GM21717 (cell line): ENCODE measurements at regions not wholly inside any gene's neighbourhood (a gene's known extent, or its start where the extent isn't known, plus 50 kb on each side); places are given as distances from the start of the nearest gene placed in this dataset.
A peak's percentile ranks its signal among the peaks of the same experiment; 100 is the strongest.
"Not testable (repeated sequence)": the region's sequence is repeated elsewhere in the genome, so short reads cannot be mapped to it uniquely, and the experiment has no call there.

ENCODE experiments used
- ATAC-seq: cut with Tn5 transposase; IDR thresholded peaks from one replicate; pipeline ENCODE4 v1.9.1; 2021; ENCODE audit warnings: mild to moderate bottlenecking, moderate library complexity; ENCODE audit not compliant: unreplicated experiment

GRCh38 chrX:44675362-44676024 is 132.8 kb upstream of the FUNDC1 start:
- ATAC-seq, result no peak

DNA sequence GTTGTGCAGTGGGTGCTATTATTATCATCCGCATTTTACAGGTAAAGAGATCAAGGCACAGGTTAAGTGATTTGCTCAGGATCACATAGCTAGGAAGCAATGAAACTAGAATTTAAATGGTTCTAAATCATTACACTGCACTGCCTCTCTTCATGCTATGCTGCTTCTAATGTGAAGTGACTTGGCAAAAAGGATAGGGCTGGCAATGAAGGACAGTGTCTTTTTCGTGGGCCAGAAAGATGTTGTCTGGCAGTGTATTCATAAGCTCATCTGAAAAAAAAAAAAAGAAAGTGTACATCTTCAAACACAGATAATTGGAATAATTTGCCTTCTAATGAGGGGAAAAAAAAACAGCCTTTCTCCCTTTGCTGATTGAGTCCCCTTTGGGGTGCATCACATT is 132.2 kb upstream of the FUNDC1 start:
- no peak for ATAC-seq

- no peak for ATAC-seq
These were observed 127.0 kb upstream of the FUNDC1 start for GRCh38 chrX:44669626-44670025.

GRCh38 chrX:44667771-44668170 is 125.1 kb upstream of the FUNDC1 start:
- ATAC-seq, result no peak

DNA sequence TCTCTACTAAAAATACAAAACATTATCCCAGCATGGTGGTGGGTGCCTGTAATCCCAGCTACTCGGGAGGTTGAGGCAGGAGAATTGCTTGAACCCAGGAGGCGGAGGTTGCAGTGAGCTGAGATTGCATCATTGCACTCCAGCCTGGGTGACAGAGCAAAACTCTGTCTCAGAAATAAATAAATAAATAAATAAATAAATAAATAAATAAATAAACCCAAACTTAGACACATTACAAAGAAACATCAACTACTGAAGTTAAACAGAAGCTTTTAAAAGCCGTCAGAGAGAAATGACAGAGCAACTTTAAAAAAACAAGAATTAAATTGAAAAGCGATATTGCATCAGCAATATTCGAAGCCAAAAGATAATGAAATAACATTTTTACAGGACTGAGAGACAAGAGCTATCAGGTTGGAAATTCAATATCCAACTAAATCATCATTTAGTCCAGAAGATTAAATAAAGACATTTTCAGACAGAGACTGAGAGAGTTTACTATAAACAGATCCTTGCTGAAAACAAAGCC is 115.1 kb upstream of the FUNDC1 start:
- ATAC-seq, result not testable (repeated sequence)

- no peak for ATAC-seq
These were observed 108.7 kb upstream of the FUNDC1 start for GRCh38 chrX:44651358-44651757.

GRCh38 chrX:44643723-44644122 is 101.1 kb upstream of the FUNDC1 start:
- ATAC-seq, result no peak

DNA sequence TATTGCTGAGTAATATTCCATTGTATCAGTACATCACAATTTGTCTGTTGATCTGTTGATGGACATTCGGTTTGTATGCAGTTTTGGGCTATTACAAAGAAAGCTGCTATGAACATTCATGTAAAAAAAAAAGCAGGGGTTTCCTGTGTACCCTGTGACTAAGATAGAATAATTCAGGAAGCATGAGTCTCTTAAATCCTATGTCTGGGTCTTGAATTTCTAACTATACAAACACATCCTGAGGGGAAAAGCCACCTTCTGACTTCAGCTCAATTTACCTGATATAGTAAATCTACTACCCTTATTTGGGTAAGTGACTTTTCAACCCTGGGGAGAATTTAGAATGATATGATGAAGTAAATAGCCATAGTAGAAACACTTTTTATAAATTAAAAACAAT is 94.6 kb upstream of the FUNDC1 start:
- no peak for ATAC-seq

- ATAC-seq, result no peak
These were observed 78.4 kb upstream of the FUNDC1 start for GRCh38 chrX:44621078-44621477.

DNA sequence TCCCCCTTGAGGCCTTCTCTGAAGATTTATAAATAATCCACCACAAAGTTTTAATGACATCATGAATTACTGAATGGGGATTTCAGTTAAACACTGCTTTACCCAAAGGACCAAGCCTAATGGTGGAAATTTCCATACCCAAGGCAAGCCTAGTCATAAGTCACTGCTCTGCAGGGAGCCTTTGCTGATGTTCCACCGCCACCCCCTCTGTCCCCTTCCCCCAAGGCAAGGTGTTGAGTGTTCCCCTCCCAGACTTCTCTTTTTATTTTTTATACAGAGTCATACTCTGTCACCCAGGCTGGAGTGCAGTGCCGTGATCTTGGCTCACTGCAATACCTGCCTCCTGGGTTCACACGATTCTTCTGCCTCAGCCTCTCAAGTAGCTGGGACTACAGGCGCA is 76.4 kb upstream of the FUNDC1 start:
- no peak for ATAC-seq

GRCh38 chrX:44596277-44596676 is 53.6 kb upstream of the FUNDC1 start:
- peak; percentile 96 for ATAC-seq
